ENCODE measurements at regions not wholly inside any gene's neighbourhood (a gene's known extent, or its start where the extent isn't known, plus 50 kb on each side); places are given as distances from the start of the nearest gene placed in this dataset.

DNA sequence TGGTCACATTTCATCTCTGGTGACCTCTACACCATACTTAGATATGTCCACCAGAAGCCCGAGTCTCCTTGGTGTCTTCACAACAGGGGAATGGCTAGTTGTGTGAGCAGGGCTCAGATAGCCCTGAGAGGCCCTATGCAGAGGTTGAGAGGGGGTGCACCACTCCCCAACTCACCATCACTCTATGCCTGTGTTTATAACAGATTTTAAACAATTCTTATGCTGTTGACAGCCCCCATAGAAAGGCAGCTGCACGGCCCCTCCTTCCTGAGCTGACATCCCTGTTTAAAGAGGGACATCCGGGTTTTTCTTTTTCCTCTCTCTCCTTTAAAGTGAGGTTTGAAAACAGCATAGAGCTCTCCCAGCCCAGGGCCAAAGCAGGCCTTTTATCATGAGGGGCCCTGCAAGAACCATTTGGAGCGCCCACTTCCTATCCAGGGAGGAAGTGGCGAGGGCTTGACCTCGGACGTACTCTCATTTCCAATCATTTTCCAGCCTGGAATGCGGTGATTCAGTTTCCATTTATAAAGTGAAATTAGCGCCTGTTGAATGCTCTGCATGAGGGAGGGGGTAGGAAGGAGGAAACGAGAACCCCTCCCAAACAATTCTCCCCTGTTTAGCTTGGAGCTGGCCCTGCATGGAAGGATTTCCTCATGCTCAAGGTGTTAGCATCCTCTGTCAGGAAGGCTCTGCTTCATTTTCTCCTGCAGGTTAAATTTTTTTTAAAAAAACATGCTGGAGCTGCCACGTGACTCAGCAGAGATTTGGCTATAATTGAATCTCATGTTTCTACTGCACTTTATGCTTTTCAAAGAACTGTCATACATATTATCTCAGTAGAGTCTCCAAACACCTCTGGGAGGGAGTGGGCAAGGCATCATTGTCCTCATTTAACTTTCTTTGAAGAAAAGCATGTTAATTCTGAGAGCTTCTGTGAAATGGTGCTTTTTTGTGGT lies 117.5 kb downstream of the DDX1 start:
- TF ChIP-seq CTCF (IDR thresholded peaks at IDR 0.05) = no peak

GRCh38 chr2:15711126-15711860 lies 119.6 kb downstream of the DDX1 start:
- TF ChIP-seq CTCF (IDR thresholded peaks at IDR 0.05) = no peak

GRCh38 chr2:15712551-15713342 lies 121.1 kb downstream of the DDX1 start:
- no peak for TF ChIP-seq CTCF (IDR thresholded peaks at IDR 0.05)

GRCh38 chr2:15713475-15713874 lies 121.8 kb downstream of the DDX1 start:
- no peak for TF ChIP-seq CTCF (IDR thresholded peaks at IDR 0.05)

GRCh38 chr2:15714002-15714401 lies 122.3 kb downstream of the DDX1 start:
- TF ChIP-seq CTCF (IDR thresholded peaks at IDR 0.05) = no peak

GRCh38 chr2:15714609-15715008 lies 122.9 kb downstream of the DDX1 start:
- no peak for TF ChIP-seq CTCF (IDR thresholded peaks at IDR 0.05)

DNA sequence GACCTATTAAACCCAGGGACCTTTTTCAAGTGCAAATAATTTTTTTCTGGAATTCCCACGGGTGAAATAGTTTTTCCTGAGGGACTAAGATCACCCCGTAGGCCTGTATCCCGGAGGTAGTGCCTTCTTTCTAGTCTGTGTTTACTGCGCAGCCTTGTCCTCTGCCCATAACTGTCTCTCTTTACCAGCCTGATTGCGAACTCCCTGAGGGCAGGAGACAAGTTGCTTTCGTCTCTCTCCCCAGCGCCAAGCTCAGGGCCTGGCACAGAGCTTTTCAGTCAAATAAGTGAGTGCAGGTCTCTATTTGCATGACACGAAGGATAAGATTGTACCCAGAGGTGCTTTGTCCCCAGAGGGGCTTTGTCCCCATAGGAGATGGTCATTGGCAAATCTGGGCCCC lies 123.9 kb downstream of the DDX1 start:
- no peak for TF ChIP-seq CTCF (IDR thresholded peaks at IDR 0.05)

Data from LNCAP (cell line).